HG03571 (cell line): ENCODE measurements at regions not wholly inside any gene's neighbourhood (a gene's known extent, or its start where the extent isn't known, plus 50 kb on each side); places are given as distances from the start of the nearest gene placed in this dataset.
A peak's percentile ranks its signal among the peaks of the same experiment; 100 is the strongest.
"Not testable (repeated sequence)": the region's sequence is repeated elsewhere in the genome, so short reads cannot be mapped to it uniquely, and the experiment has no call there.

ENCODE experiments used
- ATAC-seq: cut with Tn5 transposase; IDR thresholded peaks from one replicate; pipeline ENCODE4 v1.9.1; 2021; ENCODE audit not compliant: unreplicated experiment

GRCh38 chr4:84291969-84292368 is 207.1 kb downstream of the NKX6-1 start:
- ATAC-seq, result no peak

DNA sequence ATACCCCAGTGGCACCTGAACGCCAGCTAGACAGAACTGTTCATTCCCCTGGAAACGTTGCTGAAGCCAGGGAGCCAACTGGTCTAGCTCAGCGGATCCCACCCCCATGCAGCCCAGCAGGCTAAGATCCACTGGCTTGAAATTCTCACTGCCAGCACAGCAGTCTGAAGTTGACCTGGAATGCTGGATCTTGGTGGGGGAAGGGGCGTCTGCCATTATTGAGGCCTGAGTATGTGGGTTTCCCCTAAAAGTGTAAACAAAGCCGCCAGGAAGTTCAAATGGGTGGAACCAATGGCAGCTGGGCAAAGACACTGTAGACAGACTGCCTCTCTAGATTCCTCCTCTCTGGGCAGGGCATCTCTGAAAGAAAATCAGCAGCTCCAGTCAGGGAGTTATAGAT is 213.0 kb downstream of the NKX6-1 start:
- no peak for ATAC-seq

DNA sequence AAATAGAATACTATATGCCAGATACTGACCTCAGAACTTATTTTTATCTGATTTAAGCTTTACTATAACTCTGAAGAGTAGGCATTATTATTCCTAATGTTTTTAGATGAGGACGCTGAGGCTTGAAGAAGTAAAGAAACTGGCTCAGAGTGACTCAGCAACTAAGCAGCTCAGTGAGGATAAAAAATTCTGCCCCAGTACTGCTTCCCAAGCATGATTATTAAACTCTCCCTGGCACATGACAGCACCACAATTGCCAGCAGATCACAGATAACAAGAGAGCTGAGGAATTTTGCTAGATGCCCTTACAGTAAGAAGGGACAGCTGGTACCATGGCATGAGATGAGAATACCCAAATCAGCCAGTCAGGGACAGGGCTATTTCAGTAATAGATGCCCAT is 219.4 kb downstream of the NKX6-1 start:
- no peak for ATAC-seq

DNA sequence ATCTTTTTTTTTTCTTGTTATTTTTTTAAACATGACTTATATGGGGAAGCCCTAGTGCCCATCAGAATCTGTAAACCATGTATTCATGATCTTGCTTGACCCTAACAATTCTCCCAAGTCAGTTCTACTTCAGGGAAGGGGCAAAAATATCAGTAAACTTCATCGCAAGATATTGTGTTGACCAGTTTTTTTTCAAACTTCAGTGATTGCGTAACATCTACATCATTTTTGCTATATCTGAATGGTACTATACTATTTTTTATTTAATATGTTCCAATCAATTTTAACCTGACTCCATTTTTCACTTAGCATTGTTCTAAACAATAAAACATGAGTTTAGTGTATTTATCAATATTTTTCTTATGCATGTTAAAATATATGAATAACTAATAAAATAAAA is 221.2 kb downstream of the NKX6-1 start:
- no peak for ATAC-seq

GRCh38 chr4:84276752-84277151 is 222.3 kb downstream of the NKX6-1 start:
- ATAC-seq, result no peak

DNA sequence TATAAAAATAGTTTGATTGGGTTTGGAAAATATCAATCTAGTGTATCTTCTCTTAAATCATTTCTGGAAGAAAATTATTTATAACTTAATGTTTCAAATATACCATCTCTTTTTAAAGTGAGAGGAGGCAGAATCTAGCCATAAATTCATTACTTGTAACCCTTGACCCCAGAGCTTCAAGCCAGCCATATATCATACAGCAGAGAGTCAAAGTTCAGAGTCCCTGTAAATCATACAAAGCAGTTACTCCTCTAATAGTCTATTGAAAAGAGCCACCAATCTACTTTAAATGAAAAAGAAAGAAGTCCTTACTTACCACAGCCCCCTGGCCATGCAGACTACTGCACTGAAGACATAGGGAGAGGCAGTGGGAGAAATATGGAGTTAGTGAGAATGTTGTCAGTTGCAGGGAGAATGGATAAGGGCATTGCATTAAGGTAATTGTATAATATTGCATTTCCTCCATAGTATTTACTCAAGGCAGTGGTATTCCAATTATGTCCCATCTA is 229.5 kb downstream of the NKX6-1 start:
- no peak for ATAC-seq

- ATAC-seq, result no peak
Measured at GRCh38 chr4:84264652-84265051, 234.4 kb downstream of the NKX6-1 start.

DNA sequence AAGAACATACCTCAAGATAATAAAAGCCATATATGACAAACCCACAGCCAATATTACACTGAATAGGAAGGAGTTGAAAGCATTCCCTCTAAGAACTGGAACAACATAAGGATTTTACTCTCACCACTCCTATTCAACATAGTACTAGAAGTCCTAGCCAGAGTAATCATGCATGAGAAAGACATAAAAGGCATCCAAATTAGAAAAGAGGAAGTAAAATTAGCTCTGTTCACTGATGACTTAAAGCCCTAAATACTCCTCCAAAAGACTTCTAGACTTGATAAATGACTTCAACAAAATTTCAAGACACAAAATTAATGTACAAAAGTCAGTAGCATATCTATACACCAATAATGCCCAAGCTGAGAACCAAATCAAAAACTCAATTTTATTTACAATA is 235.7 kb downstream of the NKX6-1 start:
- ATAC-seq, result no peak

GRCh38 chr4:84260495-84260894 is 238.6 kb downstream of the NKX6-1 start:
- no peak for ATAC-seq

DNA sequence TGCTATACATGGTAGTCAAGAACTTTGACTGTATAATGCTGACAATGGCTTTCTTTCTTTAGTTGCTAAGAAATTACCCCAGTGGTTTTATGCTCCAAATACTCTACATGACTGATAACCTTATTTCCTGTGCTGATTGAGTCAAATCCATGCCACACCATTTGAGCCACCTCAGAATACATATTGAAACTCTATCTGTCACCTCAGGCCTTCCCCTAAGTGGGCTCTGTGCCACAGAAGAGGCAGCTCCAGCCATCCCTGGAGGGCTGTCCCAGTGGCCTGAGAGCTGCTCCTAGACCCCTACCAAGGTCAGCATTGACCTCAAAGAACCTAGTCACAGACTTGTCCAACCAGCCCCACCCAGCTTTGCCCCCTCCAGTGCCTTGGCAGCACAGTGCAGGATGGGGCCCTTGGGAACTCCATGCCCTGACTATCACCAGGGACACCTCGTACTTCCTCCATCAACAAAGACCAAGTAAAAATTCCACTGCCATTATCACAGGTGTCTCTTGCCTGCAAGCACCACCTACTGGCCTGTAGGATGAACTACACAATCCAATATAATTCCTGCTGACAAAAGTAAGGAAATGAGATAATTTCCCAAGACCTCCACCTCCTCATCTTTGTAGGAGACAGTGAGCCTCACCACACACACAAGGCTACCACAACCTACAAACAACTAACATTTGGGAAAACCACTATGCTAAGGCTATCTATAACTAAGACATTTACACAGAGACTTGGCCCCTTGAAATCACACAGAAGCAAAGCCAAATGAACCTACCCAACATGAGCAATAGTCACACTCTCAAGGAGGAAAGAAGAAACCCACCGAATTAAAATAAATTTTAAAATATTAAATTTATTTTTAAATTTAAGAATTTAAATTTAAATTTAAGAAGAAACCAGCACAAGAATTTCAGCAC is 239.9 kb downstream of the NKX6-1 start:
- peak; percentile 92 for ATAC-seq

DNA sequence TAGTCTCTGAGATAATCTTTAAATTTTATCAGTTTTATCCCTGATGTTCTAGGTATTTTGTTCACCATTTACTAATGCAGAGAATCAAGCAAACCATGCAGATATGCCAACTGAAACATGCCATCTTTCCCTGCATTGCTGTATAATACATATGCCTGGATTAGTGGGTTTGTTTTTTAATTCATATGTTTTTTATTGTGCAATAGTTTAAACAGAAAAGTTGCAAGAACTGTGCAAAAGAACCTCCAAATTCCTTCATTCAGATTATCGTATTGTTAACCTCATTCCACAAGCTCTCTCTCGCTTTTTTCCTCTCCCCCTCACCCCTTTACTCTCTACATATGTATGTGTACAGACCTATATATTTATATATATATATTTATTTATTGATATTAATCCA is 244.6 kb downstream of the NKX6-1 start:
- no peak for ATAC-seq

- ATAC-seq, result no peak
Measured at GRCh38 chr4:84249521-84249920, 249.6 kb downstream of the NKX6-1 start.

GRCh38 chr4:84245042-84245441 is 254.1 kb downstream of the NKX6-1 start:
- ATAC-seq, result not testable (repeated sequence)

DNA sequence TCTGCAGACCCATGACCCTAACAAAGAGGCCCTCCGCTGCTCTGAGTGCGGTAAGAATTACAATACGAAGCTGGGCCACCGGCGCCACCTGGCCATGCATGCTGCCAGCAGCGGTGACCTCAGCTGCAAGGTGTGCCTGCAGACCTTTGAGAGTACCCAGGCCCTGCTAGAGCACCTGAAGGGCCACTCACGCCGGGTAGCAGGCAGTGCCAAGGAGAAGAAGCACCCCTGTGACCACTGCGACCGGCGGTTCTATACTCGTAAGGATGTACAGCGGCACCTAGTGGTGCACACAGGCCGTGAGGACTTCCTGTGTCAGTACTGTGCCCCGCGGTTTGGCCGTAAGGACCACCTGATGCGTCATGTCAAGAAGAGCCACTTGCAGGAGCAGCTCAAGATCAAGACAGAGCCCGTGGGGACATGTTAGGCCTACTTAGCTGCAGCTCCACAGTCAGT is 254.7 kb downstream of the NKX6-1 start:
- ATAC-seq, result not testable (repeated sequence)

GRCh38 chr4:84243685-84244084 is 255.4 kb downstream of the NKX6-1 start:
- ATAC-seq, result no peak

GRCh38 chr4:84239278-84239845 is 259.7 kb downstream of the NKX6-1 start:
- no peak for ATAC-seq

- no peak for ATAC-seq
Measured at GRCh38 chr4:84238247-84239090, 260.6 kb downstream of the NKX6-1 start.

- no peak for ATAC-seq
Measured at GRCh38 chr4:84237008-84237407, 262.1 kb downstream of the NKX6-1 start.

GRCh38 chr4:84235126-84235944 is 263.8 kb downstream of the NKX6-1 start:
- ATAC-seq, result peak; percentile 100

DNA sequence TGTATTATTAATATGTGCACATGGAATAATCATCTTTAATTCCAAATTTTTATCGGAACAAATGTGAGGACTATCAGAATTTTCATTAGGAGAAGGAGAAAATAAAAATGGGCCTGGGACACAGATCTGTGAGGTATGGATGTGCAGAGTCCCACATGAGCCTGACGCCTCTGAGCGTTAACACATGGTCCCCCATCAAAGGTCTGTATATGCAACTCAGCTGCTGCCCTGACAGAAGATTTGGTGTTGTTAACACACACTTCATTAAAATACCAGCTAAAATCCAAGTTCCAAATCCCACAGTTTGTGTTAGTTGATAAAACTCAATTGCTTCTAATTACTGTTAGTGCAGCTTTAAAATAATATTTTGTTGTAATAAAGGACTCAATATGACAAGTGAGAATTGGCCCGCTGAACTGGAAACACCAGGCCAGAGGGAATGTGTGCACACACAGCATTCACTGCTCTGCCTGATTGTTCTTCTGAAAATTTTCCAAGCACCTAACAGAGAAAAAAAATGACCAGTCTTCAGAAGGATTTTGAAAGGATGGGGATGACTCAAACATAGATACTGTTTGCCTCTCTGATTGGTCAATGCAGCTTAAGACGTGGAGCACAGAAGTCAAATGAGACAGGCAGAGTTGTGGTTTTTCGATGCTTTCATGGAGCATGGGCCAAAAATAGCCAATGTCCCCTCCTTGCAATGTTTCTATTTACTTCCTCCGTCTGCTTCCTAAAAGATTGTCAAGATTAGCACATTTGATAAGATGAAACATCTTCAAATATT is 266.6 kb downstream of the NKX6-1 start:
- no peak for ATAC-seq
